ENCODE measurements at regions not wholly inside any gene's neighbourhood (a gene's known extent, or its start where the extent isn't known, plus 50 kb on each side); places are given as distances from the start of the nearest gene placed in this dataset.

DNA sequence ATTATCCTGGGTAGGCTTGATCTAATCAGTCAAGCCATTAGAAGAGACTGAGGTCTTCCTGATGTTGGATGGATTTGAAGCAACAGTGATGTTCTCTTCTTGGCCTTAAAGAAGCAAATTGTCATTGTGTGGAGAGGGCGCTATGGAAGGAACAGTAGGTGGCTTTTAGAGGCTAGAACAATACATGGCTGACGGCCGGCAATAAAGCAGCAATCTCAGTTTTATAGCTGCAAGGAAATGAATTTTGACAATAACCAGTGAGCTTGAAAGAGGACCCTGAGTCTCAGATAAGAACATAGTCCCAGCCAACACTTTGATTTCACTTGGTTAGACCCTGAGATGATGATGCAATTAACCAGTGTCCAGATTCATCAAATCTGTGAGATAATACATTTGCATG is 302.1 kb downstream of the NSUN3 start:
- TF ChIP-seq YY1 (IDR thresholded peaks at IDR 0.05; ENCODE audit: insufficient read depth, insufficient read length) = no peak
- TF ChIP-seq ZNF274 (IDR thresholded peaks at IDR 0.05; ENCODE audit: low read depth, low read length) = no peak
- no peak for TF ChIP-seq SUZ12 (IDR thresholded peaks at IDR 0.05; ENCODE audit: extremely low read depth, insufficient read depth, insufficient read length)
